T-helper 17 cell (primary cell): ENCODE measurements at regions not wholly inside any gene's neighbourhood (a gene's known extent, or its start where the extent isn't known, plus 50 kb on each side); places are given as distances from the start of the nearest gene placed in this dataset.

ENCODE experiments used
- ATAC-seq: fragments of 150-1000 bp; cut with Tn5 transposase; 2 replicates; pipeline ENCODE4 v1.10.0; 2021; ENCODE audit warnings: mild to moderate bottlenecking, moderate library complexity
- DNase-seq, 3 donors: peaks; one replicate each; pipeline versions ENCODE4 v3.0.0 to v3.0.0-alpha.2; 2020 to 2021
- H3K9me3 ChIP-seq: one replicate; pipeline ENCODE4 v1.7.0; 2013; ENCODE audit warnings: low read length, mild to moderate bottlenecking; ENCODE audit not compliant: control insufficient read depth, poor library complexity, severe bottlenecking
- H3K27ac Mint-ChIP-seq: one replicate; pipeline ENCODE4 v1.8.0; 2022; ENCODE audit warnings: mild to moderate bottlenecking, moderate library complexity, mixed read lengths
- H3K27me3 Mint-ChIP-seq: one replicate; pipeline ENCODE4 v1.8.0; 2022; ENCODE audit warnings: mixed read lengths
- H3K36me3 Mint-ChIP-seq: one replicate; pipeline ENCODE4 v1.8.0; 2022; ENCODE audit warnings: low read depth, mixed read lengths
- H3K4me1 Mint-ChIP-seq: one replicate; pipeline ENCODE4 v1.8.0; 2022; ENCODE audit warnings: mild to moderate bottlenecking, mixed read lengths
- H3K4me3 Mint-ChIP-seq: one replicate; pipeline ENCODE4 v1.8.0; 2022; ENCODE audit warnings: mild to moderate bottlenecking, moderate library complexity, mixed read lengths

DNA sequence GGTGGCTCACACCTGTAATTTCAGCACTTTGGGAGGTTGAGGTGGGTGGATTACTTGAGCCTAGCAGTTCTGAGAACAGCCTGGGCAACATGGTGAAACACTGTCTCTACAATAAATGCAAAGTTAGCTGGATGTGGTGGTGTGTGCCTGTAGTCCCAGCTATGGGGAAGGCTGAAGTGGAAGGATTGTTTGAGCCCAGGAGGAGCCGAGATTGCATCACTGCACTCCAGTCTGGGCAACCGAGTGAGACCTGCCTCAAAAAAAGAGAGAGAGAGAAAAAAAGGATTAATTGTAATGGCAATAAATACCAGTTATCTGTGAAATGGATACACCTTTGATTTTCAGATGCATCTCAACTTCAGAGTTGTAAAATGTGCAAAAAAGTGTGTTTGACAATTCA is 58.8 kb downstream of the SPRY1 start:
- Mint-ChIP-seq H3K4me1 (peaks cover 3% of the 10 kb centered on the region), H3K4me3 (no peak overlapping the region)
- no peak for DNase-seq

DNA sequence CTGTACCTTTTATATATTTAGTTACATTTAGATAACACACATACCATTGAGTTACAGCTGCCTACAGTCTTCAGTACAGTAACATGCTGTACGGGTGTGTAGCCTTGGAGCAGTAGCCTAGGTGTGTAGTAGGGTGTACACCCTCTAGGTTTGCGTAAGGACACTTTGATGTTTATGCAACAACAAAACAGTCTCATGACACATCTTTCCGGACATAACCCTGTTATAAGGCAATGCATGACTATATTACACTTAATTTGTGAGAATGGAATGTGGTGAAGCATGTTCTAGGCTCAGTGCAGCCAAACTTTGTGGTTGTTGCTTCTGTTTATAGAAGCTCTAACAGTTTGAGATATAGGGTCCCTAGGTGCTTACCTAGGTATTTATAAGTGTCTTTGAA is 65.4 kb downstream of the SPRY1 start:
- Mint-ChIP-seq H3K4me1 (peaks cover 3% of the 10 kb centered on the region), H3K27ac (no peak overlapping the region), H3K4me3 (no peak overlapping the region), H3K27me3 (peaks cover 12% of the 10 kb centered on the region), H3K36me3 (no peaks in the 10 kb centered on the region)
- DNase-seq (no peak), ATAC-seq (no peak)
- H3K9me3 ChIP-seq, result no peaks in the 10 kb centered on the region

More for the DNA sequence above, 58.8 kb downstream of the SPRY1 start:
- no peaks in the 10 kb centered on the region for H3K9me3 ChIP-seq
- ATAC-seq, result no peak
- Mint-ChIP-seq H3K27me3 (peaks cover 4% of the 10 kb centered on the region), H3K36me3 (no peaks in the 10 kb centered on the region), H3K27ac (no peak overlapping the region)

DNA sequence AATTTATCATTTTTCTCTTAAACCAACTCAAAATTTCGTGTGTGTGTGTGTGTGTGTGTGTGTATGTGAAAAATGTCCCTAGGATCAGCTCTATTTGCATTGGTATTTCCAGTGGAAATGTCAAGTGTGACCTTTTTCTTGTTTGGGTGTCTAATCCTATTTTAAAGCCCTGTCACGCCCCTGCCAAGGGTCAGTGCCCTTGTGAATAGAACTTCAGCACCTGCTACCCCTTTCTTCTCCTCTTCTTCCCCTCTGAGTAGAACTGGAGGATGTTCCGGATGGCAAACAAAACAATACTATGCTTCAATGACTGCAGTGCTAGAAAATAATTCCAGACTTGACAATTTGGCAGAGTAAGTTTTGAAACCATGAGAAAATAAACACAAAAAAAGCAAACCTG is 67.3 kb downstream of the SPRY1 start:
- no peaks in the 10 kb centered on the region for H3K36me3 Mint-ChIP-seq
- H3K4me1 Mint-ChIP-seq, result peaks cover 3% of the 10 kb centered on the region
- peaks cover 12% of the 10 kb centered on the region for H3K27me3 Mint-ChIP-seq
- ATAC-seq, result no peak
- H3K4me3 Mint-ChIP-seq, result no peak overlapping the region
- H3K9me3 ChIP-seq, result no peaks in the 10 kb centered on the region
- H3K27ac Mint-ChIP-seq, result no peak overlapping the region
- DNase-seq, result no peak

DNA sequence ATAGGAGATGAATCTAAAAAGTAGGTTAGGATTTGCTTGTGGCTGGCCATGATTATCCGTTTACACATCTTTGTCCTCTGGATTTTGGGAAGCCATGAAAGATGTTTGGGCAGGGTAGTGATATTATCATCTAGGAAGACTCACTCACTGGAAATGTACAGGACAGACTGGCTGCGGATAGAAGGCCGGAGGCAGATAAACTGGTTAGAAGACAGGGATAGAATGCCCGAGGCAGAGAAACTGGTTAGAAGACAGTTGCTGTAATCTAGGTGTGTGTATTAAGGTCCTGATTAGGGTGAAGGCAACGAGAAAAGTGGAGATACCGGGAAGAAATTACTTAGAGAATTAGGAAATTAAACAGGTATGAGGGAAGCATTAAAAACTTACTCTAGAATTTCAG is 68.8 kb downstream of the SPRY1 start:
- peaks cover 3% of the 10 kb centered on the region for H3K4me1 Mint-ChIP-seq
- DNase-seq, result no peak
- H3K4me3 Mint-ChIP-seq, result no peak overlapping the region
- peaks cover 12% of the 10 kb centered on the region for H3K27me3 Mint-ChIP-seq
- no peaks in the 10 kb centered on the region for H3K9me3 ChIP-seq
- H3K27ac Mint-ChIP-seq, result no peak overlapping the region
- H3K36me3 Mint-ChIP-seq, result no peaks in the 10 kb centered on the region
- no peak for ATAC-seq

DNA sequence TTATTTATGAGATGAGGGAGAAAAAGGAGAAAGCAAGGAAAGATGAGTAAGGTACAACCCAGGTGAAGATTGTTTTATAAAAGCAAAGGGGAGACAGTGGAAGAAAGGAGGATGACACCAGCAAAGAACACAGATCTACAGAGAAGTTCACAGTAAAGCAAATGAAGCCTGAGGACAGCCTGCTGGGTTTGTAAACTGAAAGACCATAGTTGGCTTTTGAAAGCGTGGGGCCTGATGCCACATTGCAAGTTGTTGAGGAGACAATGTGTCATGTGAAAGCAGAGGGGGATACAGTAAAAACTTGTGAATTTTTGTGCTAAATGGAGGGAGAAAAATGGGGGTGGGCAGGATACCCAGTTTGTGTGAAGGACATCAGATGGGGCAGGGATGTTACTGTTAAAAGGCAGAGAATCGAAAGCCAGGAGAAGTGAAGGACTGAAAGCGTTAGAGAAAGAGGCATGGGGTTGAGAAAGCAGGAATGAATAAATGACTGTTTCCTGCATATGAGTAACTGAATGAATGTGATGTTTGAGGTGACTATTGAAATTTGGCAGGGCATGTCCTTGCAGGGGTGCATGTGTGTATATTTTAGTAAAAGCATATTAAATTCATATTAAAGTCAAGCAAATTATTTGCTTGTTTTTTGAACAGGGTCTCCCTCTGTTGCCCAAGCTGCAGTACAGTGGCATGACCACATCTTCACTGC is 69.6 kb downstream of the SPRY1 start:
- ATAC-seq, result no peak

DNA sequence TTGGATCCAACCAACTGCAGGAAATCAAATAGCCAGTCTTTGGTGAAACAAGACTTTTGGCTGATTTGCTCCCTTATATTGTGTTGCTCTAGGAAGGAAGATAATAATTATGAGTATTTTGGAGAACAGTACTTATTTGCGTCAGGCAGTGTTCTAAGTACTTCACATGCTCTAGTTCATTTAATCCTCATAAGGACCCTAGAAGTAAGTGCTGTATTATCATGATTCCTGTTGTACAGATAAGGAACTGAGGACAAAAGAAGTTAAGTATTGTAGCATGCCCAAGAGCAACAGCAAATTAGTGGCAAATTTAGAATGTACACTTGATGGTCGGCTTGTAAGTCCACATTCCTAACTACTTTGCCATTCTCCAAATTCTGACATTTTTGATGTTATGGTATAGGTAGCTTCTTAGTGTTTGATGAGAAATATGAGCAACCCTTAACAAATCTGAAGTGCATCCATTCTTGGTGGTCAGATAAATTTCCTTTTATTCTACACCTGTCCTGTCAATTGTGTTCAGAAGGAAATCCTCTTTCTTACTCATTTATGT is 72.0 kb downstream of the SPRY1 start:
- Mint-ChIP-seq H3K4me1 (peaks cover 3% of the 10 kb centered on the region), H3K27ac (no peak overlapping the region), H3K36me3 (no peaks in the 10 kb centered on the region), H3K27me3 (peaks cover 11% of the 10 kb centered on the region), H3K4me3 (no peak overlapping the region)
- H3K9me3 ChIP-seq, result no peaks in the 10 kb centered on the region
- DNase-seq (no peak), ATAC-seq (no peak)

More for the DNA sequence above, 69.6 kb downstream of the SPRY1 start:
- no peaks in the 10 kb centered on the region for H3K9me3 ChIP-seq
- peaks cover 3% of the 10 kb centered on the region for H3K4me1 Mint-ChIP-seq
- H3K27me3 Mint-ChIP-seq, result peaks cover 12% of the 10 kb centered on the region
- H3K36me3 Mint-ChIP-seq, result no peaks in the 10 kb centered on the region
- H3K27ac Mint-ChIP-seq, result no peak overlapping the region
- no peak overlapping the region for H3K4me3 Mint-ChIP-seq
- no peak for DNase-seq

DNA sequence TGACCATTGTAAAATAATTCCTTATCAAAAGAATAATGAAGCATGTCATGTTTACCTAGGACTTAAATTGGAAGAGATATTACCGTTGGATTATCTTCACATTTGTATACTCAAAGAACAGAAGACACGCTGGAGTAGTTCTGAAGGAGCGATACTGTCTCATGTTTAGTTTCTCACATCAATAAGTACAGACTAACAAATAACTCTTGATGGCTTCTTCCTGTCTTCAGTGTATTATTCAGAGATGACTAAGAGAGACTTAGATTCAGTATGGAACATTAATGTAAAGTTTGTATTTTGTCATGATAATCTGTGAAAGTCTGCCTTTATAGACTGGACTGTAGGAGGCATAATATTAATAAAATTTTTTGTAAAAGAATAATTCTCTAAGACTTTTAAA is 72.7 kb downstream of the SPRY1 start:
- no peaks in the 10 kb centered on the region for H3K9me3 ChIP-seq
- H3K4me3 Mint-ChIP-seq, result no peak overlapping the region
- ATAC-seq, result no peak
- no peaks in the 10 kb centered on the region for H3K36me3 Mint-ChIP-seq
- no peak for DNase-seq
- H3K27ac Mint-ChIP-seq, result no peak overlapping the region
- H3K4me1 Mint-ChIP-seq, result peaks cover 3% of the 10 kb centered on the region
- peaks cover 4% of the 10 kb centered on the region for H3K27me3 Mint-ChIP-seq

DNA sequence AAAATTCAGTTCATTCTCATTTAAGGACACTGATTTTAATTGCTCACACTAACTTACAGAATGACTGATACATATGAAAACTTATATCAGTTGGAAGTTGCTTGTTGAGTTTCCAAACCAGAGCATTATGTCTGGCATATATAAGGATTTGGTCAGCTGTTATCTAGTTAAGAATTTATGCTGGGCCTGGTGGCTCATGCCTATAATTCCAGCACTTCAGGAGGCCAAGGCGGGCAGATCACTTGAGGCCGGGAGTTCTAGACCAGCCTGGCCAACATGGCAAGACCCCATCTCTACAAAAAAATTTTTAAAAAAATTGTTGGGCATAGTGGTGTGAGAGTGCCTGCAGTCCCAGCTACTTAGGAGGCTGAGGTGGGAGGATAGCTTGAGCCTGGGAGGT is 73.1 kb downstream of the SPRY1 start:
- H3K4me3 Mint-ChIP-seq, result no peak overlapping the region
- DNase-seq, result no peak
- ATAC-seq, result no peak

DNA sequence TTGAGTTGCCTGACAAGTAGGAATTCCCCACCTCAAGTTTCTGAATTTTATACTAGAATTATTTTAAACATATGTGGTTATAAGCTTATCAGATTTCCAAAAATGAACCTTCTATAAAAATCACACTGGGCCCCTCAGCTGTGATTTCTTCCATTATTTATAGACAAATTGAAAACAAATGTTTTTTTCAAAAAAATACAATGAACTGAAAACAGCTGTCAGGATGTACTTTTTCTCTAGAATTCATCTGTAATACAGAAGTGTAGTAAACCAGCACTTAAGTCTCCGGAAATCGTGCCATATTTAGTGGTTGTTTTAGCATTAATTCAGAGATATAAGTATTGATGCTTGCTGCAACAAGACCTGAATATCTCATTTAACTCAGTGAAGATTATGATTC is 74.0 kb downstream of the SPRY1 start:
- H3K36me3 Mint-ChIP-seq, result no peaks in the 10 kb centered on the region
- H3K4me1 Mint-ChIP-seq, result peaks cover 3% of the 10 kb centered on the region
- DNase-seq (no peak), ATAC-seq (no peak)
- no peak overlapping the region for H3K4me3 Mint-ChIP-seq
- no peak overlapping the region for H3K27ac Mint-ChIP-seq
- H3K9me3 ChIP-seq, result no peaks in the 10 kb centered on the region
- peaks cover 3% of the 10 kb centered on the region for H3K27me3 Mint-ChIP-seq

More for the DNA sequence above, 73.1 kb downstream of the SPRY1 start:
- Mint-ChIP-seq H3K4me1 (peaks cover 3% of the 10 kb centered on the region), H3K36me3 (no peaks in the 10 kb centered on the region), H3K27ac (no peak overlapping the region), H3K27me3 (peaks cover 4% of the 10 kb centered on the region)
- H3K9me3 ChIP-seq, result no peaks in the 10 kb centered on the region

DNA sequence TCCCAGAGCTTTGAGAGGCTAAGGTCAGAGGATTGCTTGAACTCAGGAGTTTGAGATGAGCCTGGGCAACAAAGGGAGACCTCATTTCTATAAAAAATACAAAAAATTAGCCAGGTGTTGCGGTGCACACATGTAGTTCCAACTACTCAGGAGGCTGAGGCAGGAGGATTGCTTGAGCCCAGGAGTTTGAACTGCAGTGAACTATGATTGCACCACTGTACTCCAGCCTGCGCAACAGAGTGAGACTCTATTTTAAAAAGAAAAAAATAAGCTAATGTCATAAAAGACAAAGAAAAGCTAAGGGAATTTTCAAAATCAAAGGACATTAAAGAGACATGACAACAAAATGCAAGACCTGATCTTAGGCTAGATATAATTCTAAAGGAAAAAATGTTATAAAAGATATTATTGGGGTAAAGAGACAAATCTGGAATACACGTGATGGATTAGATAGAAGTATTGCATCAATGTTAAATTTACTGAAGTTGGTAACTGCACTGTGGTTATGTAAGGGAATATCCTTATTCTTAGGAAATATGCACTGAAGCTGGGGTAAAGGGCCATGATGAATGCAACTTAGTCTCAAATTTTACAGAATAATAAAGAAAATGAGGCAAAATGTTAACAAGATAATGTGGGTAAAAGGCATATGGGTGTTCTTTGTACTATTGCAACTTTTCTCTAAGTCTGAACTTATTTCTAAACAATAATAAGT is 75.2 kb downstream of the SPRY1 start:
- H3K4me1 Mint-ChIP-seq, result no peaks in the 10 kb centered on the region
- H3K36me3 Mint-ChIP-seq, result no peaks in the 10 kb centered on the region
- ATAC-seq (no peak), DNase-seq (no peak)
- H3K4me3 Mint-ChIP-seq, result no peak overlapping the region
- H3K27ac Mint-ChIP-seq, result no peak overlapping the region
- no peaks in the 10 kb centered on the region for H3K9me3 ChIP-seq
- H3K27me3 Mint-ChIP-seq, result no peaks in the 10 kb centered on the region

DNA sequence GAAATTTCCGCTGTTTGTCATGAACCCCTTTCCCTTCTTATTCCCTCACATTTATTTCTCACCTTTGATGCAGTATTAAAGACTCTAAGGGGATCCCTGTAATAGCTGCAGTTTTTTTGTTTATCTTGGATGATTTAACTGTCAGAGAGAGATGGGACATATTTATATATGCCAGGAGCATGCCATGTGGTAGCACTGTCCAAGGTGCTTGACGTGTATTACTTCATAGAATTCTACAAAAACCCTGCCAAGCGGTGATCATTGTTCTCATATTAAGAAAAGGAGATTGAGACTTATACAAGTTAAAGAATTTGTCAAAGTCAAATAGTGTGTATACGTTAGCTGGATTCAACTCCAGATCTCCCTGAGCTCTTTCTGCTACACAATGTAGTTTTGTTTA is 78.2 kb downstream of the SPRY1 start:
- DNase-seq, result no peak
- ATAC-seq, result no peak
- no peaks in the 10 kb centered on the region for H3K27me3 Mint-ChIP-seq

DNA sequence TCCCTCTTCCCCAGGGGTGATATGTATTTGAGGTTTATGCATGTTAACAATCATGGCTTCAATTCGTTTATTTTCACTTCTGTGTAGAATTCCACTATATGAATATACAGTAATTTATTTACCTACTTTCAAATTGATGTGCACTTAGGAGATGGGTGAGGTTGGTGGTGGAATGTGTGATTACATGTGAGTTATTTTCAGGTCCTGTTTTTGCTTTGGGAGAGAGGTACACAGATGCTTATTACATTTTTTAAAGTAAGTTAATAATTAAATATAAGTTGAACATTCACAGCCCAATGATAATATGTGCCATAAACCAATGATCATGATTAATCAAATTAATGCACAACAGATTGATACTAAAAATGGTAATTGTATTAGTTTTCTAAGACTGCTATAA is 79.5 kb downstream of the SPRY1 start:
- Mint-ChIP-seq H3K27ac (no peak overlapping the region), H3K4me3 (no peak overlapping the region), H3K4me1 (peaks cover 5% of the 10 kb centered on the region), H3K27me3 (no peaks in the 10 kb centered on the region), H3K36me3 (no peaks in the 10 kb centered on the region)
- DNase-seq (no peak), ATAC-seq (no peak)
- H3K9me3 ChIP-seq, result no peaks in the 10 kb centered on the region

More for the DNA sequence above, 78.2 kb downstream of the SPRY1 start:
- no peaks in the 10 kb centered on the region for H3K9me3 ChIP-seq
- Mint-ChIP-seq H3K27ac (no peak overlapping the region), H3K36me3 (no peaks in the 10 kb centered on the region), H3K4me1 (peaks cover 5% of the 10 kb centered on the region), H3K4me3 (no peak overlapping the region)

DNA sequence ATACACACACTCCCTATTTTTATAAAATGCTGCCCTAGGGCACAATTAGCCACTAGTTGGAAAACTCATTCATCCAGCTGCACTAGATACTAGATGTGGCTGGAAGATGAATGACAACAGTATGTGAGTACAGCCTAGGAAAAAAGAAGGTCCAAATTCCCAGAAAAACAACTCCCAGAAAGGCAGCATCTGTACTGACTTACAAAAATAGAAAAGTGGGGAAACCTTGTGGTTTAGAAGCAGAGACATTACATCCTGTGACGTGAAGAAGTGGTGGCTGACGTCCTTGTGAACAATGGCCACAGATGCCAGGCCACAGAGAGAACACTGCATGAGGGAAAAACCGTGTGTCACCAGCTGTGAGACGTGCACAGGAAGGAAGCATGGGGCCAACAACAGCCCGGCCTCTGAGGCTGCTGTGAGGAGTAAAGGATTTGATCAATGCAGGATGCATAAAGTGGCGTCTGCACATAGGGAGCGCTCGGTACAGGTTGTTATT is 81.2 kb downstream of the SPRY1 start:
- peak; percentile 95 for ATAC-seq
- no peaks in the 10 kb centered on the region for H3K9me3 ChIP-seq
- no peak overlapping the region for H3K27ac Mint-ChIP-seq
- H3K27me3 Mint-ChIP-seq, result no peaks in the 10 kb centered on the region
- no peak overlapping the region for H3K4me3 Mint-ChIP-seq
- H3K36me3 Mint-ChIP-seq, result no peaks in the 10 kb centered on the region
- DNase-seq, result peak in 1 of 3 donors; percentile 7
- peaks cover 5% of the 10 kb centered on the region for H3K4me1 Mint-ChIP-seq
